HG03196 (cell line): ENCODE measurements at regions not wholly inside any gene's neighbourhood (a gene's known extent, or its start where the extent isn't known, plus 50 kb on each side); places are given as distances from the start of the nearest gene placed in this dataset.

Experiments
- ATAC-seq: cut with Tn5 transposase; IDR thresholded peaks from one replicate; pipeline ENCODE4 v1.9.1; 2021; ENCODE audit not compliant: unreplicated experiment

GRCh38 chr22:48157676-48158075 is 1395.2 kb downstream of the TBC1D22A start:
- ATAC-seq = no peak

DNA sequence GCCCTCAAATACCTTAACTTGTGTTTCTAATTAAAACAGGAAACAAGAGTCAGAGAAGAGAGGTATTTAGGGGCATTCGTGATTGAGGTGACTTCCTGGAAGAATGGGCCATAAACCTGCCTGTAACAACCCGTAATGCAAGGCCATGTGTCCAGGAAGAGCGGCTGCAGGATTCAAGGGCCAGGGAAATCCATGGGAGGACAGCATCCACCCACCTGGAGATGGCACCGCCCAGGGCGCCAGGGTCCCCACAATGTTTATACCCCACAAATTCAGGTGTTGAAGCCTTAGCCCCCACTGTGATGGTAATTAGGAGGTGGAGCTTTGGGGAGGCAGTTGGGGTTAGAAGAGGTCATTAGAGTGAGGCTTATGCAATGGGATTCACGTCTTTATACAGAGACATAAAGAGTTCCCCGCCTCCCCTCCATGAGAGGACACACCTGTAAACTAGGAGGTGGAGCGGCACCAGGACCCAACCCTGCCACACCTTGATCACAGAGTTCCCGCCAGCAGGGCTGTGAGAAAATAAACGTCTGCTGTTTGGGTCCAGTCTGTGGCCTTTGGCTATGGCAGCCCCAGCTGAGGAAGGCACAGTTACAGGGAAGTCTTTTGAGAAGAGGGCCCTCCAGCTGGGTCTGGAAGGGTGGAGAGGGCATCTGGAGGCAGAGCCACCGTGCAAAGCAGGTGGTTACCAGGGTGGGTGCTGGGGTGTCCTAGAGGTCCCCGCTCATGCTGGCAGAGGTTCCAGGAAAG is 1394.3 kb downstream of the TBC1D22A start:
- no peak for ATAC-seq

GRCh38 chr22:48155446-48155845 is 1393.0 kb downstream of the TBC1D22A start:
- no peak for ATAC-seq

DNA sequence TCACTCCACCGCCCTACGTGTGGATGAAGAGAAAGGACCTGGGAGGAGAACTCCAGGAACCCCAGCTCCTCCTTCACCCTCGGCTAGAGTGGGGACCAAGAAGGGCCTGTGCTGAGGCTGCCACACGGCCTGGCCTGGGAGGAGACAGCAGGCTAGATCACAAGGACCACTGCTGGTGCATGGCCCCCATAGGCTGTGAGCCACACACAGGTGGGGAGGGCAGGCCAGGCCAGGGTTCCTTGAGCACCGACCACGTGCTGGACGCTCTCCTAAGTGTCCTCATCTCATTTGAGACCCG is 1392.4 kb downstream of the TBC1D22A start:
- no peak for ATAC-seq

GRCh38 chr22:48154169-48154942 is 1391.9 kb downstream of the TBC1D22A start:
- ATAC-seq = no peak

DNA sequence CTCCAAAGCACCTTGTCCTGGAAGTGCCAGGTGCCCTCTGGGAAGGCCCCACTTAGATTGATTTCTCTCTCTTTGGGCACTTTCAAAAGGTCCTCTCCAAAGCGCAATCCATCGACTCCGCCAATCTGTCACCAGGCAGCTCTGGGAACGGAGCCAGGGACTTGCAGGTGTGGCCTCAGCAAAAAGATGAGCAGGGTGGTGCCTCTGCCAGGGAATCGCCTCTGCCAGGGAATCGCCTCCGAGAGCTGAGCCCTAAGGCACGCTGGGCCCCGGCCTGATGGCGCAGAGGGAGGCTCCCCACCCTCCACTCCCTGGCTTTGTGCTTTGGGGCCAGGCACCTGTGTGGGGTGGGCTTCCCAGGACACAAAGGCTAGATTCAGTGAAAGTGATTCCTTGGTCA is 1391.3 kb downstream of the TBC1D22A start:
- ATAC-seq = no peak

DNA sequence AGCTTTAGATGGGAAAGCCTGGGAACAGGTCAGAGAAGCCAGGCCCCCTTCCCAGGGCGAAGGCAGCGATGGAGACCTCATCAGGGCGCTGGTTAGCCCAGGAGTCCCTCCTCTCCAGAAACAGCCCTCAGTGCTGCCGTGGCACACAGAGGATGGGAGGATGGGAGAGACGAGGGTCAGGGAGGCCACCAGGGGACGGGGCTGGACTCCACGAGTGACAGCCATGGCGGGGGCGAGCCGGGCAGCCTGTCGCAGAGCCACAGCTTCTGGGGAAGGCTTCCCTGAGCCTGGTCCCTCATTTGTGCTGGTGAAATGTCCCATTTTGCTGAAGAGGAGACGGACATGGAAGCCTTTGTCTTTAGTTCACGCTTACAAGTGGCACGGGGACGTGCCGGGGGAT is 1390.5 kb downstream of the TBC1D22A start:
- ATAC-seq = no peak

DNA sequence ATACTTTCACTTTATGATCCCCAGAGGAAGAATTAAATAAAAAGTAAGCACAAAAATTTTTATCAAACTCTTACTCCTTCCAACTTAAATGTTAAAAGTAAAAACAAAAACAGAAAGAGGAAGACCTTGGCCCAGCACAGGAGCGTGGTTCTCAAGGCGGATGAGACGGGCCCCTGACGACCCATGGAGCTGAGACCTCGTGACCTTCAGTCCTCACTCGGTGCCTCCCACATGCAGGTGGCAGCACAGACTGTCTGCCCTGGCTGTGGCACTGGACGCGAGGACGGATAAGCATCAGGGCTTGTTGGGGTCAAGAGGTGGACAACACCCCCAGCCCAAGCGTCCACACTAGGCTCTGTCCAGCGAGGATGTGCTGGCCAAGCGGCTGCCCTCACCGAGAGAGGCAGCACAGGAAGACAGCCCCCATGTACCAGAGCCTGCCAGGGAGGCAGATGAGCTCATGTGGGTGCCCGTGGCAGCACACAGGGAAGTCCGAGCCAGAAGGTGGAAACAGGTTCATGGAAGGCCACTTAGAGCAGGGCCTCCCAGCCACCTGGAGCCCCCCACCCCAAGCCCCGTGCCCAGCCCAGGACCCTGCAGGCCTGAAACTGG is 1389.8 kb downstream of the TBC1D22A start:
- no peak for ATAC-seq

DNA sequence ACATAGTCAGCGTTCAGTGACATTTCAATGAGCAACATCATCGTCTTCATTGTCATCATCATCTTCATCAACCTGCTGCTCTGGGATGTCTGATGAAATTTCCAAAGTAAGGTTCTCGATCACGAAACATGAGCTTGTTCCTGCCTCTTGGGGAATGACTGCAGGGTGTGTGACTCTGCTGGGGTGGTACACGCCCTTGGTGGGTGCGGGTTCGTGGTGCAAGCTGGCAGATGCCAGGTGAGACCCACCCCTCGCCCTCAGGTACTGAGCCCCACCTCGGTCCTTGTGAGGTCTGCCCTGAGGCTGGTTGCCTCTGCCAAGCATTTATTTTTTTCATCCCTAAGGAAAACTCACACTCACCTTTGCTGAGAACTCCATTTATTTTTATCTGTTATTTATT is 1389.2 kb downstream of the TBC1D22A start:
- no peak for ATAC-seq

- no peak for ATAC-seq
Observed at GRCh38 chr22:48147831-48148230, 1385.4 kb downstream of the TBC1D22A start.

GRCh38 chr22:48147404-48147803 is 1385.0 kb downstream of the TBC1D22A start:
- ATAC-seq = no peak

GRCh38 chr22:48146426-48146825 is 1384.0 kb downstream of the TBC1D22A start:
- ATAC-seq = no peak

DNA sequence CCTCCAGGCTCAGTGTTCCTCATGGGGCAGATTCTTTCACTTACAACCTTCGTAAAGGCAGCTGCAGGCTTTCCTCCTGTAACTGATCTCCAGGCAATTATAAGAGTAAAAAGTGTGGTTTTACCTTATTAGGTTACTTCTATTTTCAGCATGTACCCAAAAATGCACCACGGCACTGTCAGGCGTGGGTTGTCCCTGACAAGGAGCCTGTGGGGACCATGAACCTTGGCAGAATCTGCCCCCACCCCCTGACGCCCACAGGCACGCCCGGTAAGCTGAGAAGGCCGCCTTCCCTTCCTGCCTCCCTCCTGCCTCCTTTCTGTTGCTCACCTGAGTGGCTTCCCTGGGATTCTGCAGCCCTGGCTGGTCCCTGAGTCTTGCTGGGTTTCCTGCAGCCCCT is 1383.3 kb downstream of the TBC1D22A start:
- no peak for ATAC-seq

GRCh38 chr22:48144318-48144717 is 1381.9 kb downstream of the TBC1D22A start:
- ATAC-seq = no peak

DNA sequence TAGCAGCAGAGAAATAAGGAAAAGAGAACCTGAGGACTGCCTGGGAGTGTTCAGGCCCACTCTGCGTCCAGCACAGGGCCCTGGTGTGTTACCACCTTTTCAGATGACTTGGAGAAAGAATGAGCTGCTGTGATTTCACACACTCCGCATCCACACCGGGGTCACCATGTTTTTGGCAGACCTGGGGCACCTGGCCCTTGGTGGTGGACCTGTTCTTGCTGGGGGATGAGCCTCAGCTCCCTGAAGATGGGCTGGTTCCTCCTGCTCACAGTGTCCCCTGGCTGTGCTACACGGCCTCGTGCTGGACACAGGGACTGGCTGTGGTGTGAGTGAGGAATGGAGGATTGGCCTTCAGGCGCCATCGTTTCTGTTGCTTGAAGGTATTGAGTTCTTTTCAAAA is 1381.4 kb downstream of the TBC1D22A start:
- ATAC-seq = no peak

DNA sequence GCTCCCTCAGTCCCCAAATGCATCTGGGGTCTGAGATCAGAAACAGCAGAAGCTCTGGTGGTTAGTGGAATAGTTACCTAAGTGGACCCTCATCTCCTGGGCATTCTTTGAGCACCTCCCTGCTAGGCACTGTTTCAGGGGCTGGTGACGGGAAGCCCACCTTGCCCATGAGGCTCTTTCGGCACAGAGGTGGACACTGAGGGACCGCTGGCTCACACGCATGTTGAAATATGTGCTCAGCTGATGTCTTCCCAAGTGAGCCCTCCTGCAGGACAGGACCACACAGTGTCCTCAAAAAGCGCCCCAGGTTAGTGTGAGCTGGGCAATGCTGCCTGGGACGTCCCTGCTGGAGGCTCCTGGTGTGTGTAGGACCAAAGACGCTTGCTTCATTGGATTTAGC is 1379.9 kb downstream of the TBC1D22A start:
- ATAC-seq = no peak

DNA sequence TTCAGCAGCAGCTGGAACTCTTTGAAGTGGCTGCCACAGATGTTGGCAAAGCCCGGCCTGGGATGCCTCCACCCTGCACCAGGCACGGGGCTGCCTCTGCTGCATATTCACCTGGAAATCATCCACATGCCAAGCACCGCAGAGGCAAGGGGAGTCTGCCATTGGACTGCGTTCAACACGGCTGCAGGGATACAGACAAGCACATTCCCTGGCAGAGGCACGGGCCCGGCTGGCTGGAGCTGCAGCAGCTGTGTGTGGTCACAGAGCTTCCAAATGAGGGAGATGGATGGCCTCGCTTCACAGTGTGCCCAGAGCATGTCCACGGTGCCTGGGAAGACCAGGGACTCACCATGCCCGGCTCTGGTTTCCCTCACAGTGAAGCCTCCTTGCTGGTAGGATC is 1378.9 kb downstream of the TBC1D22A start:
- no peak for ATAC-seq

- ATAC-seq = no peak
Observed at GRCh38 chr22:48140261-48140813, 1377.9 kb downstream of the TBC1D22A start.

- ATAC-seq = no peak
Observed at GRCh38 chr22:48139776-48140175, 1377.3 kb downstream of the TBC1D22A start.

DNA sequence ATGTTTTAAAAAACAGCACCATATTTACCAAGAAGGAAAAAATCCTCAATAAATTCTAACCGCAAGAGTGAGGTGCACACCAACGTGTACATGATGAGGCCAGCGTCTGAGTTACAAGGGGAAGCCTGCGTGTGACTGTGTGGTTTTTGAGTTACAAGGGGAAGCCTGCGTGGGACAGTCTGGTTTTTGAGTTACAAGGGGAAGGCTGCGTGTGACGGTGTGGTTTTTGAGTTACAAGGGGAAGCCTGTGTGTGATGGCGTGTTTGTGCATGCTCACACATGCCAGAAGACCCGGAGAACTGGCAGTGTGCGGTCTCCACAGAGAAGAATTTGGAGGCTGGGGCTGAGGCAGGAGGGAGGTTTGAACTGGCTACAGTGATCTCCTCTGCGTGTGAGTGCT is 1376.4 kb downstream of the TBC1D22A start:
- no peak for ATAC-seq

- no peak for ATAC-seq
Observed at GRCh38 chr22:48138427-48138826, 1376.0 kb downstream of the TBC1D22A start.

DNA sequence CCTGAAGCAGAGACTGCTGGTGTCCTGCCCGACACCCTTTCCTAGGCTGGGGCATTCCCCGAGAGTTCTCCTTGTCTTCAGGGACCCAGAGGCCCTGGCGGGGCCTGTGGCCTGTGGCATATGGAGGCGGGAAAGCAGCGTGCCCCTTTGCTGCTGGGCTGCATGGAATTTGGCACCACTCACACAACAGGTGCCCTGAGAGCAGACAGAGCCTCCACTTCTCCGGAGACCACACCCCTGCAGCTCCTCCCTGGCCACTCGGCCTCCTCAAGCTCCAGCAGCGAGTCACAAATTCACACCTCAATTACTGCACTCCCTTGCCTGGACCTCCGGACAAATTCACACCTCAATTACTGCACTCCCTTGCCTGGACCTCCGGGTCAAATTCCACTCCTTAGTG is 1375.2 kb downstream of the TBC1D22A start:
- no peak for ATAC-seq
